NCI-H2029 treated with DMSO at 0.1 percent for 48 hours (cell line): ENCODE measurements at regions not wholly inside any gene's neighbourhood (a gene's known extent, or its start where the extent isn't known, plus 50 kb on each side); places are given as distances from the start of the nearest gene placed in this dataset.

Experiments used
- DNase-seq: peaks from one replicate; lab custom pipeline; 2025; lab: John Stamatoyannopoulos, UW

DNA sequence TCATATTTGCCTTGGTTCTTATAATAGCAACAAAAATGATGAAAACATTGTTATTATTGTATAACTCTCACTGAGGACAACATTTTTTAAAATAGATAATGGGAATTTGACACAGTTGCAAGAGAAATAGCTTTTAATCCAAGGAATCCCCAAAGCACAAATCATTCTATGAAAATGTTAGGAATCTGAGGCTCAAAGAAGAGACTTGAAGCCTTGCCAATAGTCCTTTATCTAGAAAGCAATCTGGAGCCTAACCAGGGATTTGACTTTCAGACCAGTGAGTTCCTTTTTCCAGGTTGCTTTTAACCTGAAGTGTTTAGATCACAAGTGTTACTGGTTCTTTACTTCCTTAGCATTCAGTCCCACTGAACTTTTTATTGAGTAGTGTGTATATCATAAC lies 574.5 kb upstream of the ZEB2 start:
- no peak for DNase-seq

DNA sequence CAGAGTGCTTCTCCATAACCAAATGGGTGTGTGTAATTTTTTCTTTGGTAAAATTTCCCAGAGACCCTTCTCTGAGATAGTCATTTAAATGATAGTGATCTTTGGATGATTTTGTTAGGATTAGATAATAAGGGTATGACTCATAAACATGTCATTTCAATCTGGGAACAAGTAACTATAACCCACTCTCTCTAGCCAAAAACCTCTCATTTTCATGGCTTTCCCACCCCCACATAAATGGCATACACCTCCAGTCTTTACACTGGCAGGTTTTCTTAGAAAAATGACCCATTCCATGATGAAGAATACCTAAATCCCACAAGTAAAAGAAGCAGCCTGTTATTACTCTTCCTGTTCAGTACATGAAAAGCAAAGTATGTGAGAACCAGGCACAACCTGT lies 572.0 kb upstream of the ZEB2 start:
- no peak for DNase-seq

DNA sequence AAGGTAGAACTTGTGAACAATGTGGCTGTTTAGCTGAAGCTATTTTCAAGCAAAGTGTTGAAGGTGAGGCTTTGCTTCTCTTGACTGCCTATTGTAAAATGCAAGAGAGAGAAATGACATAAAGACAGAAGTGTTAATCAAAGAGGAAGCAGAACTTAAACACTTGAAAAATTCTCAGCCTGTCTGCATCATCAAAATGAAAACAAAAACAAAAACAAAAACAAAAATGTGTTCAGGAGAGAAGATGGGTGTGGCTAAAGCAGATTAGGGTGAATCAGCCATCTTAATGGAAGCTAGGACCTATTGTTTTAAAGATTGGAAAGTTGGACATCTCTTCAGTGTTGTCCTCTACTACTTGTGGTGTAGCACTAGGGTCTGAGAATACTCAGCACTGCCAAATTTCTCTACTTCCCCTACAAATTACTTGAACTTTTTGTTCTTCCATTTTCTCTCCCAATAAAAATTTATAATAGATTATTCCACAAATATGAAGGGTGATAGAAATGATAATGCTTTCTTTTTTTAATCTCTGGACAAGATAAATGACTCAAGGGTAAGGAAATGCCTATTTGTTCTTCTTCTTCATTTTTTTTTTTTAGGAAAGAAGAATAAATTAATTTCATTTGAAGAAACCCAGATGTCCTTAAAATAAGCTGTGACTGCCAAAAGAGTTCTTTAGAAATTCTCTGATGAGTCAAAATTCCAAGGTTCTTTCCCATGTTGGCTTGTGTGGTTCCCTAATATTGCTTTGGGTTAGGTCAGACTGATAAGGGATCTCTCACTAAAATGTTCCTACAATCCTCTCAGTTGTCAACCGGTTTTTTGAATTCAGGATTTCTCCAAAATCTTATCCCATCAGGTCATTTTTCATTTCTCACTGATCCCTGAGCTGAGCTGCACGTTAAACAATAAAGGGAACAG lies 571.2 kb upstream of the ZEB2 start:
- no peak for DNase-seq

DNA sequence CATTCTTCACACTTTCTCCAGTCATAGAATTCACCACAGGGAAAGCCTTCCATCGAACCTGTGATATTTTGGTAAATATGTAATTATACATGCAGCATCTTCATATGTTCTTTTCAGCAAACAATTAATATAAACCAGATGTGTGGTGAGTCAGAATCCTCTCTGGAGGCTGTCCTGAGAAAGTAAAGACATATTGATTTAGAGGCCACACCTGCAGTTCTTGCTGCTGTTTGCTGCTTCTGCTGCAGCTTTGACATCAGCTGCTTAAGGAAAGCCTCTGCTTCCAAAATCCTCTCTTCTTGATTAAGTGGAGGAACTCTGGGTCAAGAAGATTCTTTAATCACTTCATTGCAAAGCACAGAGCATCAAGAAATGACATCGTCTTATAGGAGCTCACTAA lies 568.8 kb upstream of the ZEB2 start:
- DNase-seq, result no peak

DNA sequence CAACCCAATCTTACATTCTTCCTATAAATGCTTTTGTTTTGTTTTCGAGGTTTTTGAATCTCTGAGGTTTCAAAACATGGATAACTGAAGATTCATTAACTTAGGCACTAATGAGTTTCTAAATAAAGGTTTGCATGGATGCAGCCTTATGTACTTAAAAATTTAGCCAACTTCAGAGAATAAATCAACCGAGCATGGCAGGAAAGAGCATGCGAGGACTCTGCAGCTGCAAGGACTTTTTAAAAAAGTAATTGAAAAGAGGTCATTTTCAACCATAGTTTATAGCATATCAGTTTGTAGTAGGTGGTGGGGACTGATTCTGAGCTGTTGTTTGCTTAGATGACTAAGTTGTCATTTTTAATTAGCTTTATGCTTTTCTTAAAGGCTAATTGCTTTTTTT lies 567.0 kb upstream of the ZEB2 start:
- no peak for DNase-seq

DNA sequence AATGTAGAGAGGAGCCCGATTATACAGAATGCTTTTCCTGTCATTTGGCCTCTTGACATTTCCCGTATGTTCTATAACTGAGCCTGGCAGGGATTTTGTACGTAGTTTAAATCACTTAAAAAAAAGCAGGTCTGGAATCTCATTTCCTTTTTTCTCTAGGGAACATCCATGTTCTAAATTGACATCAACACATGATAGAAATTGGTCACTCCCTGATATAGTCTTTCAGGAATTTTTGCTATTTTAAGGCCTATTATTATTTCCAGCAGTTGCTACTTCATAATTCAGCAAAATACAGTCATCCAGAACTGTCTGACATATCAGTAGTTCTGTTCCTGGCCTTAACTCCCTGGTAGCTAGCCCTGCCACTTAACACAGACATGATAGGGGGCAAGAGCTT lies 565.7 kb upstream of the ZEB2 start:
- no peak for DNase-seq

DNA sequence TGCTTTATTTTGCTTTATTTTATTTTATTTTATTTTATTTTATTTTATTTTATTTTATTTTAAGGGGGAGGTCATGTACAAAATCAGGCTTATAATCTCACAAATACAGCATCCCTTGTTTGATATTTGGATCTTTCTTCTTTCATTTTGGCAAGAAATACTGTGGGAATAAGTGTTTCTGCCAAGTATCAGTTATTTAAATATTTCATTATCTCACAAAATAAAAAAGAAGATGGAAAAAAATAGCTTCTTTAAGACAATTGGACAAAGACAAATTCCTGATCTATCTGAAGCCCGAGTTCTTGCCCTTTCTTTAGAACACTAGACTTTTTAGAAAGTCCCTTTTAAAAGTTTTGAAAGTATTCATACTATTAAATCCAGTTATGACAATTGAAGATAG lies 560.5 kb upstream of the ZEB2 start:
- no peak for DNase-seq

DNA sequence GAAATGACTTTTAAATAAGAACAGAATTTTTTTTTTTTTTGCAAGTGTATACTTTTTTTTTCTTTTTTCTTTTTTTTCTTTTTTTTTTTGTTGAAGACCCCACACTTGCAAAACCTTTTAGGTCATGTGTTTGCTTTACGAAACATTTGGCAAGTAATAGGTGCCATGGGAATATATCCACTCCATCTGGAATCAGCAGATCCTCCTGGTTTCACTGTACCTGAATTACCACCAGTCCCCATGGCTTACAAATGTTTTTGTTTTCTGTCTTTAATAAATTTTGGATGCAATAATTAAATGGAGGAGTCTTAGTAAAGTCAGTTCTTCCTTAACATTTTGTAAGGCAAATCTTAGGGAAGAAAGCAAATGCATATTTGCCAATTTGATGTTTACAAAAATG lies 559.7 kb upstream of the ZEB2 start:
- DNase-seq, result no peak

DNA sequence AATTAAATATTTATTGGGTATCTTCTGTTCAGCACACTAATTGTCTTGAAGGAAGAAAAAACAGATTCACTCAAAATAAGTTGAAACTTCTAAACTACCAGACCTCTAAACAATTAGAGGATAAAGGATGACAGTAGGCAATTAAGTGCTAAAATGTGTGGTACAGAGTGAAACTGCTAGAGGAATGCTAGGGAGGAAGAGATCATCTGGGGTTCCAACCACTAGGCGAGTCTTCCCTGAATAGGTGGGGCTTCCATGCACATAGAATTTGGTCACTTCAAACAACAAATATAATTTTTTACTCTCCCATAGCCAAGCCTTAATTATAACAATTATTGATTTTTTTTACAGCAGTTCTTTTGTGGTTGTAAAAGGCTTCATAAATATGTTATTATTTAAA lies 559.0 kb upstream of the ZEB2 start:
- no peak for DNase-seq

DNA sequence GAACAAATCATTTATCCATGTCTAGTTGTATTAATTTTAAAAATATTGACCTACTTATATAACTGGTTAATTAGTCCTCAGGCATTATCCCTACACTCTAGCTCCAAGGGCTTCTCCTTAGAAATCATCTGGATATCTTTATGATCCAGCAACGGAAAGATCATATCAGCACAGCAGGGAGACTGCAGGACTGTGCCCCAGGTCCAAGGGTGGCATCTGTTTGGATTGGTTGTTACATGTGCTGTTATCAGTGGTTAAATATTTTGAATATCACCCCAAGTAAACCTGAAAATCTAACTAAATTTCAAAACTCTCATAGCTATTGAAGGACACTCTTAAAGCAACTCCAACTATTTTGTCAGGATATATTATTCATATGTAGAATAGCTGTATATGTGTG lies 556.2 kb upstream of the ZEB2 start:
- DNase-seq, result no peak

DNA sequence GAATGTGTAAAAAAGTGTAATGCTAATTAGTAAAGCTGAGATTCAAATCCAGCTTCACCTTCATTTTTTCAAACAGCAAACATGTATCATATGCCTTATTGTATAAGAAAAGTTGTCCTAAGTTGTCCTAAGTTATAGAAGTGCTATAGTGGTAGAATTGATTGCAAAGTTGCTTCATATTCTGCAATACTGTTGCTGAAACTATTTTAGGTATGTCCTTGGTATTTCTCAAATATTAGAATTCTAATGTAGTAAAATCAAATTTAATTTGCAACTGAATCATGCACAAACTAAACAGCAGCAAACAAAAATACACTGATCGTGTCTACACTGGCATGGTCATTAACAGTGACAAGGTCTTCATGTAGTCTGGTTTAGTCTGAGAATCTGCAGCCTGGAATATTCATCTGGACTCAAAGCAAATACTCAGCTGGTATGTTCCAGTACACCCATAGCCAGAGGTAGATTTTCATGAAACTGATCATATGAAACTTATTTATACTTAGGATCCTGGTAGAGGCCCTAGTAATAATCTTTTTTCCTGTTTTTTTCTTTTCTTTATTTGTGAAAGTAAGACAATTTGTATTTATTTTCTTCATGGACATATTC lies 555.6 kb upstream of the ZEB2 start:
- DNase-seq, result no peak

DNA sequence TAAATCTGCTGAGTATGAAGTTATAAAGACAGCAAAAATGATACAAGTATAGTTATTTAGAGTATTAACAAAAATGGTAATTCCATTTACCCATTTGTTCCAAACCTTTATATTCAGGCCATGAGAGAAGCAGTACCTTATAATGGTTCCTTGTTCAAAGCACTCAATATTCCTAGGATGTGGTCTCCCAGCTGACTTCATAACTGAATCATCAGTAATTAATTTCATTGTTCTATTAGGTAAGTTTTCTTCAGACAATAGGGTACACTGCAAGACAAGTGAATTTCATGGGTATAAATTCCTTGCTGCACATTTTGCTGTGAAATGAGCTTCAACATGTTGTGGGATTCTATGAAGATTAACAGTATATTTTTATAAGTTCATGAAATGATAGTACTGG lies 550.8 kb upstream of the ZEB2 start:
- DNase-seq, result no peak

DNA sequence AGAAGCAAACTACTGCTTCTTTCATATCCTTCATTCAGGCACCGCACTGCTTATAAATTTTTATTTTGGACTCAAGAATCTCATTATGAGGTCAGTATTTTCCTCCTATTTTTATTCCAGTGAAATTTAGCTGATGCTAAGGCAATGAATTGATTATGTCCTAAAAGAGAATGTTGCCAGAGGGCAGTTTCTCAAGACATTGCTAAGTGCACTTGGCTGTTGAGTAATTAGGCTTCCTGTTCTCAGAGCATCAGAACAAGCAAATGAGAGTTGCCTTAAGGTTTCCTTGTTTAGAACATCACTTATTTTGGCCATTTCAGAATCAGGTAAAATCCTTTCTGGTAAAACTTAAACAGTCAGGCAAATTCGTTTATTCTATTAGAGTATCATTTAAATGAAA lies 548.6 kb upstream of the ZEB2 start:
- DNase-seq, result no peak

DNA sequence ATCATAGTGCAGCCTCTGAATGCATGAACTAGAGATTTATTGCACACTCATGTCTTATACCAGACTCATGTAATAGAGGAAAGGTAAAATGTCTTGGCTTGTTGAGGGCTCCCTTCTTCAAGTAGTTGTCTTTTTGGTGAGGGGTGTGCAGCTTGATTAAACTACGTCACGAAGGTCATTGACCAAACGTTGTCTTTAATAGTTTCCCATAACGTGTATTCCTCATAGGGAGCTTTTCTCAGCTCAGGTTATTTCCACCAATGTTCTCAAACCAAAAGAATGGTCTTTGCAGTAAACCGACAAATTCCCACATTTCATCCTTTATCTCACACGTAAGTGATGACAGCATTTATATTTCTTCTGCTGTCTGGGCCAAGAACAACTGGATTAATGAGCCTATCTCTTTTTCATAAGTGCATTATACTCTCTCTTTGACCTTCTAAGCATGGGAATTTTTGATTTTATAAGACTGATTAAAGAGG lies 547.7 kb upstream of the ZEB2 start:
- DNase-seq, result no peak

DNA sequence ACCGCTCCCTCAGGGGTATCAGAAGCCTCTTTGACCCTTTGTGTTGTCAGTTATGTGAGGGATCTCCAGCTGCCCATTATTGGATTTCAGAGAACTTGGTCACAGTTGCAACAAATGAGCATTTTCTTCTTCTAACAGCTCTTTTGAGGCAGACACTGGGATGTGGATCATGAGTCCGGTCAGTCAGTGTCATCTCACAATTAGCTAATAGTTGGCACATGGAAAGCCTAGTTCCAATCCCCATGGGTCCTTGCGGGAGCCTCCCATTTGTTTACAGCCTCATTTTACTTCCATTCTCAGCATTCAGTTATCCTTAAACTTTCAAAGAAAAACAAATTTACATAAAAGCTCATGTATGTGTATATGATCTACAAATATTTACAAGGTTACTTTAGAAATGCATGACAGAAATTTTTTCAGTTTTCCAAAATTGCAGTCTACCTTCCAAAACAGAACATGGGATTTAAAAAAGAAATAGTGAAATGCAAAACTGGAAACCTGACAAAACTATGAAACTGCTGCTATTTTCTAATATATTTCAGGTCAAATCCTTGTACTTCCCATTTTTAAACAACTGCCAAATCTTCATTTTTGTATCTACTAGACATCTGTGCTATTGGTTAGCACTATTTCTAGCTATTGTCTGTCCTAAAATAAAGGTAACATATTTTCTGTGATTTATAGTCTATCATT lies 547.1 kb upstream of the ZEB2 start:
- DNase-seq, result no peak

DNA sequence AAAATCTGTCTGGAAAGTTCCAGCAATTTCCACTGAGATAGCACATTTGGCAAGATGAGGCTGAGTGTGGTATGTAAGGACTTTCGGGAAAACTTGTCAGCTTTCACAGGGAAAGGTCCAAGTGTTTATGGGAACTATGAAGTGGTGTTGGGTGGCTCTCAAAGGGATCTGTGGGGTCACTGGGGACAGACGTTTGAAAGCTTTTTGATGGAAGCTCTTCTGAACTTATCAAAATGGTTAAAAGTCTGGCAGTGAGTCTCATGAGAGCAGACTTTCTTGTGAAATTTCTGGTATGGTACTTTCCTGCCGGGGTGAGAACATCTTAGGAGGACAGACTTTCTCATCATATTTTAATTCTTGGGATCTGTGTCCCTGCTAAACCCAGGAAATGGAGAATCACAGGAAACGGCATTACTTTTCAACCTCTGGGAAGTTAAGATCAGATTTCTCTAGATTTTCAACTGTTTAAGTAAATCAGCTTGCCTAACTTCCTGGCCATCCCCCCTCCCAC lies 546.3 kb upstream of the ZEB2 start:
- DNase-seq, result no peak

DNA sequence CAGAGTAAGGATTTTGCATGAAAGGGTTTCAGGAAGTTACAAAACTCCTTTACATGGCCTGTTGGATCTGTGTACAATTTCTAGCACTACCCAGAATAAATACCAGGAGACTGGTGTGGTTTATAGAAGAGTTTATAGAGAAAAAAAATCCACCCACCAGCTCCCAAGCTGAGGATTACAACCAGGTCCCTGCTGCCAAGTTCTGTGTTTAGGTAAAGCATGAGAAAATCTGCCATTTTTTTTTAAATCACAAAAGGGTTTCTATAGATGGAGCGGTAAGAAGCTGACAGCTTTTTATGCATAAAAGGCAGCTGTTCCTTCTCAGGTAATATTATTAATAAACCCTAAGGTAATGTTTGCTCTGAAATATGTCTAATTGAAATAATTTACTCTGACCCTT lies 545.4 kb upstream of the ZEB2 start:
- no peak for DNase-seq

DNA sequence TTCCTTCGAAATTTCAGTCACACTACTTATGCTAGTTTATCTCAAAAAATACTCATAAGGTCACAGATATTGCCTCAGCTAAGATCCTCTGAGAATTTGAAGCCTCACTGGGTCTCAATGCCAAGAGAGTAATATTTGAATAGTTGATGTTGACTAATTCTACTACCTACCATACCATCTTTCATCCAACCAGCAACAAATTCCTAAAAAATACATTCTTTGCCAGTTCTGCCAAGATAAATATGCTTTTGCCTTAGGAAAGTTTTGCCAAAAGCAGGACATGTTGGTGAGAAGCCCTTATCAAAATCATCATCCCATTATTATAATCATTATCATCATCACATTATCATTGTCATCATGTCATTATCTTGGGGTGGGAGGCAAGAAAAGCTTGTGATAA lies 544.6 kb upstream of the ZEB2 start:
- no peak for DNase-seq

DNA sequence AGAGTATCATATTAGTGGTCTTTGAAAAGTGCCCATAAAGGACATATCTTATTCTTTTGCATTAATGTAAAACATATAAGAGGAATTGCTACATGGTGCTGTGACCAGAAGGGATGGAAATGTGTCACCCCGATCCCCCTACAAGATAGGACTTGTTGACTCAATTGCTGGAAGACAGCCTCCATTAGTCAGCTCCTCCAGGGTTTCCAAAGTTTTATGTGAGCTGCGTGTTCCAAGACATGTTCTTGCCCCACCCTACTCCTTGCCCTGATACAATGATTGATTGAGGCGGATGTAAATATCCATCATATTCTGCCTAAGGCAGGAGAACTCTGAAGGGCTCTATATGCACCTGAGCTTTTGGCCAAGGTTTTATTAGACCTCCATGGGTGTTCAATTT lies 541.0 kb upstream of the ZEB2 start:
- no peak for DNase-seq

DNA sequence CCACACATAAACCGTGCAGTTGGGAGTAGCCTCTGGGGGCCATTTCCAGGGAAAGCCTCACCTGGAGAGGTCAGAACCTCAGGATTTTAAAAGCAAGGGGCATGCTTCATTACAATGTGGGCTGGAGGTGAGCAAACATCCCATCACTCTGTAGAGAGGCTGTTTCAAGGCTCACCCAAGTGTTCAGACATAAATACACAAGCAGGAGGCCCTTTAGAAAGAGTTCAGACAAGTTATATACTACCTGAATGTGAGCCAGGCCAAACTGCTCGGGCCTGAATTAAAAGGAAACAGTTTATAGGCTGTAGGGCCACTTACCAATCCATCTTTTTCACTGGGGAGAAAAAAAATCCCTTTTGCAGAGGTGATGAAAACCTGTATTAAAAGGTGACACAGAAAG lies 540.0 kb upstream of the ZEB2 start:
- no peak for DNase-seq

DNA sequence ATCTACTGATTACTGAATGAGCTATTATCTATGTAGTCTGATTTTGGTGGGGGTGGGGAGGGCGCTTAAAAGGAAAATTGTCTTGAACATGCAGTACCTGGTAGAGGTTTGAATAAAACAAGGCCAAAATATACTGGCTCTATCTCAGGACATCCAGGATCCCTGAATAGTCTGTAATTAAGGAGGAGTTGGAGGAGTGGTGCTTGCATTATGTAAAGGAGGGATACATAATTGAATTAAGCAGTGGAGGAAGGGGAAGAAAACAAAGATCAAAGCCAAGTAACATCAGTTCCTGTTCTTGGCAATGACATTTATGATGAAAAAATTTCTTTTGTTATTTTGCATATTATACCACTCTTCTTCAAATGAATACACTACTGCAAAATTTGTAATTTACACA lies 539.4 kb upstream of the ZEB2 start:
- no peak for DNase-seq

DNA sequence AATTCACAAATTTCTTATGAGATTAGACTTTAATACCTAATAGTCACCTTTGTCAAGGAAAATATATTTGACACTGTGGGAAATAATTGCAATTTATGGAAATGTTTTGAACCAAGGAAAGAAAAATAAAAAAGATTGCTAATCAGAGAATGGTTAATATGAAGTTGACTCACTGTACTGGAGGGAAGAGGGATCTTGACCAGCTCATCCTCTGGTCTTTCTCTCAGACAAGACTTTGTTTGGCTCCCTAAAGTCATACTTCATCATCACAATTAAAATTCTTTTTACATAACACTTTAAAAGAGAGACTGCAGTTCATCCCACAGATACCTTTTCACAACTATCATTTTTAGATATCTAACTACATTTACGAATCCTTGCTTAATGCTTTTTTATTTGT lies 538.5 kb upstream of the ZEB2 start:
- DNase-seq, result no peak

DNA sequence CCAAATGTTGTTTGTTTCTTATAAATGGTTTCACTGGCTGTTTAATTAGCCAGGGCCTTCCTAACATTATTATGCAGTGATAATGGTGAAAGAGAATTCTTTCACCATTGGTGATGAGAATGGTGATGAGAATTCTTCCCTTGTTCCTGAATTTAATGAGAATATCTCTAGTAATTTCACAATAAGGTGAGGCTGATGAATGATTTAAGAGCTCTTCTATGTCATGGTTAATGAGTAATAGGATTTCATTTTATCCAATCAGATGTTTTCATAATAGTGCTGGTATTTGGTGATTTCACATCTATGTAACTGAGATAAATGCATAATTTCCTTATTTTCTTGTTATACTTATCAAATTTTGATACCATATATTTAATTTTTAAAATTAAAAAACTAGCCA lies 535.7 kb upstream of the ZEB2 start:
- no peak for DNase-seq
